ENCODE measurements at regions not wholly inside any gene's neighbourhood (a gene's known extent, or its start where the extent isn't known, plus 50 kb on each side); places are given as distances from the start of the nearest gene placed in this dataset.
A peak's percentile ranks its signal among the peaks of the same experiment; 100 is the strongest.

GRCh38 chr12:97131220-97131981 lies 224.3 kb downstream of the NEDD1 start:
- no peak for DNase-seq (ENCODE audit: extremely low read depth, low read depth)
- TF ChIP-seq CTCF (IDR thresholded peaks at IDR 0.05; ENCODE audit: low read depth, low read length): no peak

DNA sequence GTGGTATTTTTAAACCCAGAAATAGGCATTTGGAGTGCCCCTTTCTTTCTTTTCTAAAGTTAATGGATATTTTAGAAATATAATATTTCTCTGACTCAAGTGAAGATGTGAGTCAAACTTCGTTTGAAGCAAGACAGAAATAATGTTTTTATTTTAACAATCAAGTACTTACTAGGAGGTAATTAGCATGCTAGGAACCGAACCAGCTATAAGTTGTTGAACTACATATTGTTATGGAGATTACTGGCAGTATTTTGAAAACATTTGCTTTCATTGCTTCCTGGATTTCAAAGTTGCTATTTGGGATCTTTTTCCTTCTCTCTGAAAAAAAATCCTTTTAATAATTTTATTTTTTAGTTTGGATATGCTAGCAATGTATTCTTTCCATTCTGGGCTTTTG lies 225.2 kb downstream of the NEDD1 start:
- DNase-seq (ENCODE audit: extremely low read depth, low read depth): no peak
- no peak for TF ChIP-seq CTCF (IDR thresholded peaks at IDR 0.05; ENCODE audit: low read depth, low read length)

DNA sequence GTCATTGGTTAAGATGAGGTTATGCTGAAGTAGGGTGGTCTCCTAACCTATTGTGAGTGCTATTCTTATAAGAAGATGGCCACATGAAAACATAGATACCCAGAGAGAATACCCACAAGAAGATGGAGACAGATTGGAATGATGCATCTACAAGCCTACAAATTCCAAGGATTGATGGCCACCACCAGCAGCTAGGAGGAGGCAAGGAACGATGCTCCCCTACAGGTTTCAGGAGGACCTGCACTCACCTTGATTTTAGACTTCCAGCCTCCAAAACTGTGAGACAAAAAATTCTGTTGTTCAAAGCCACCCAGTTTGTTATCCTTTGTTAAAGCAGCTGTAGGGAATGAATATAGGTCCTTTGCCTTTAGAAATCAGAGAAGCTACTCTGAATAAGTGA lies 227.4 kb downstream of the NEDD1 start:
- no peak for TF ChIP-seq CTCF (IDR thresholded peaks at IDR 0.05; ENCODE audit: low read depth, low read length)
- no peak for DNase-seq (ENCODE audit: extremely low read depth, low read depth)

- TF ChIP-seq CTCF (IDR thresholded peaks at IDR 0.05; ENCODE audit: low read depth, low read length): no peak
- no peak for DNase-seq (ENCODE audit: extremely low read depth, low read depth)
Observed at GRCh38 chr12:97140355-97140754, 233.3 kb downstream of the NEDD1 start.

- TF ChIP-seq CTCF (IDR thresholded peaks at IDR 0.05; ENCODE audit: low read depth, low read length): no peak
- DNase-seq (ENCODE audit: extremely low read depth, low read depth): no peak
Observed at GRCh38 chr12:97142737-97143410, 235.8 kb downstream of the NEDD1 start.

- TF ChIP-seq CTCF (IDR thresholded peaks at IDR 0.05; ENCODE audit: low read depth, low read length): peak; percentile 19
- DNase-seq (ENCODE audit: extremely low read depth, low read depth): no peak
Observed at GRCh38 chr12:97148941-97149559, 242.0 kb downstream of the NEDD1 start.

GRCh38 chr12:97151481-97151880 lies 244.4 kb downstream of the NEDD1 start:
- no peak for DNase-seq (ENCODE audit: extremely low read depth, low read depth)
- no peak for TF ChIP-seq CTCF (IDR thresholded peaks at IDR 0.05; ENCODE audit: low read depth, low read length)
